WTC11 (cell line): ENCODE measurements at regions not wholly inside any gene's neighbourhood (a gene's known extent, or its start where the extent isn't known, plus 50 kb on each side); places are given as distances from the start of the nearest gene placed in this dataset.

Experiments
- ATAC-seq: fragments of 200-7000 bp; cut with Tn5 transposase; 2 replicates; pipeline ENCODE4 v1.10.0; 2021; ENCODE audit warnings: mild to moderate bottlenecking, moderate library complexity
- CTCF ChIA-PET: fragments of 300-600 bp; sonication (Branson Sonifier 250); formaldehyde crosslinking; loops from one replicate; lab custom pipeline; 2021; ENCODE audit warnings: antibody characterized with exemption; lab: Charles Lee
- POLR2A ChIA-PET: fragments of 350-600 bp; sonication (Branson Sonifier 250); formaldehyde crosslinking; loops from one replicate; lab custom pipeline; 2021; ENCODE audit warnings: antibody characterized with exemption; lab: Charles Lee
- DNase-seq: peaks from one replicate; pipeline ENCODE4 v3.0.0; 2021; ENCODE audit warnings: low spot score
- H3K27ac Mint-ChIP-seq: 2 replicates; pipeline ENCODE4 v1.8.0; 2021; ENCODE audit warnings: mixed read lengths
- H3K27me3 Mint-ChIP-seq: 2 replicates; pipeline ENCODE4 v1.8.0; 2021; ENCODE audit warnings: low read depth, mild to moderate bottlenecking, moderate library complexity, mixed read lengths
- H3K36me3 Mint-ChIP-seq: 2 replicates; pipeline ENCODE4 v1.8.0; 2021; ENCODE audit warnings: mixed read lengths
- H3K4me1 Mint-ChIP-seq: 2 replicates; pipeline ENCODE4 v1.8.0; 2022; ENCODE audit warnings: mixed read lengths
- H3K4me3 Mint-ChIP-seq: 2 replicates; pipeline ENCODE4 v1.8.0; 2021; ENCODE audit warnings: mild to moderate bottlenecking, moderate library complexity, mixed read lengths
- H3K9me3 Mint-ChIP-seq: 2 replicates; pipeline ENCODE4 v1.8.0; 2021; ENCODE audit warnings: mixed read lengths
- ARID4B ChIP-seq: sonication (generic); formaldehyde crosslinking; IDR thresholded peaks from 2 replicates; pipeline ENCODE4 v1.8.0; 2023; ENCODE audit warnings: missing genetic modification reagents, mild to moderate bottlenecking, borderline replicate concordance
- ATF6 ChIP-seq: sonication (generic); formaldehyde crosslinking; IDR thresholded peaks from 2 replicates; pipeline ENCODE4 v1.8.1; 2023; ENCODE audit warnings: mild to moderate bottlenecking, missing genetic modification reagents
- CBFB ChIP-seq: sonication (generic); formaldehyde crosslinking; IDR thresholded peaks from 2 replicates; pipeline ENCODE4 v1.8.1; 2022; ENCODE audit warnings: mild to moderate bottlenecking, low read depth, missing genetic modification reagents
- CREM ChIP-seq: sonication (generic); formaldehyde crosslinking; IDR thresholded peaks from 2 replicates; pipeline ENCODE4 v1.8.1; 2022; ENCODE audit warnings: mild to moderate bottlenecking, missing genetic modification reagents, moderate library complexity
- E2F4 ChIP-seq: sonication (generic); formaldehyde crosslinking; IDR thresholded peaks from 2 replicates; pipeline ENCODE4 v1.8.1; 2022; ENCODE audit warnings: low read depth, mild to moderate bottlenecking, moderate library complexity, missing genetic modification reagents, borderline replicate concordance
- ESRRA ChIP-seq: sonication (generic); formaldehyde crosslinking; IDR thresholded peaks from 2 replicates; pipeline ENCODE4 v1.8.1; 2022; ENCODE audit warnings: mild to moderate bottlenecking, missing genetic modification reagents, borderline replicate concordance
- FOXJ3 ChIP-seq: sonication (generic); formaldehyde crosslinking; IDR thresholded peaks from 2 replicates; pipeline ENCODE4 v1.9.0; 2021; ENCODE audit warnings: missing genetic modification reagents, mild to moderate bottlenecking, borderline replicate concordance
- GRHL2 ChIP-seq: fragments of 250-450 bp; sonication (Bioruptor Pico); IDR thresholded peaks from 2 replicates; pipeline ENCODE4 v1.8.0; 2022; ENCODE audit warnings: mild to moderate bottlenecking, moderate library complexity; ENCODE audit not compliant: insufficient replicate concordance, severe bottlenecking
- JAZF1 ChIP-seq: fragments of 250-450 bp; sonication (Bioruptor Pico); IDR thresholded peaks from 2 replicates; pipeline ENCODE4 v1.9.0; 2021; ENCODE audit warnings: moderate library complexity, mild to moderate bottlenecking, inconsistent platforms
- JUN ChIP-seq: sonication (generic); formaldehyde crosslinking; IDR thresholded peaks from 2 replicates; pipeline ENCODE4 v1.8.0; 2023; ENCODE audit warnings: mild to moderate bottlenecking, missing genetic modification reagents
- NR2C2 ChIP-seq: sonication (generic); formaldehyde crosslinking; IDR thresholded peaks from 2 replicates; pipeline ENCODE4 v1.8.0; 2022; ENCODE audit warnings: mild to moderate bottlenecking, missing genetic modification reagents
- NR3C1 ChIP-seq: sonication (generic); formaldehyde crosslinking; conservative IDR thresholded peaks from 2 replicates; pipeline ENCODE4 v1.8.1; 2023; ENCODE audit warnings: low read depth, mild to moderate bottlenecking, missing genetic modification reagents
- TP53 ChIP-seq: sonication (generic); formaldehyde crosslinking; IDR thresholded peaks from 2 replicates; pipeline ENCODE4 v1.8.1; 2023; ENCODE audit warnings: mild to moderate bottlenecking, missing genetic modification reagents
- TF ChIP-seq, protein P1 (sequence below): sonication (generic); formaldehyde crosslinking; IDR thresholded peaks from 2 replicates; pipeline ENCODE4 v1.8.1; 2023; ENCODE audit warnings: mild to moderate bottlenecking, moderate library complexity, missing genetic modification reagents
- TF ChIP-seq, protein P2 (sequence below): sonication (generic); formaldehyde crosslinking; IDR thresholded peaks from 2 replicates; pipeline ENCODE4 v1.8.0; 2022; ENCODE audit warnings: missing genetic modification reagents
- TF ChIP-seq, protein P3 (sequence below): sonication (generic); formaldehyde crosslinking; IDR thresholded peaks from 2 replicates; pipeline ENCODE4 v1.8.0; 2023; ENCODE audit warnings: mild to moderate bottlenecking, missing genetic modification reagents
- TF ChIP-seq, protein P4 (sequence below): fragments of 250-450 bp; sonication (Bioruptor Pico); IDR thresholded peaks from 2 replicates; pipeline ENCODE4 v2.1.2; 2022; ENCODE audit warnings: mild to moderate bottlenecking, moderate library complexity

- no peak for TF ChIP-seq ARID4B (CRISPR knock-in tag)
Observed at GRCh38 chr22:48834404-48834803, 993.3 kb downstream of the BRD1 start (continued).

- DNase-seq (no peak), ATAC-seq (no peak)
- CTCF ChIA-PET: no interaction called here
- POLR2A ChIA-PET: no interaction called here
- H3K4me1 Mint-ChIP-seq: no peaks in the 10 kb centered on the region
- no peak overlapping the region for H3K4me3 Mint-ChIP-seq
- H3K36me3 Mint-ChIP-seq: peaks cover 20% of the 10 kb centered on the region
- no peak overlapping the region for H3K27ac Mint-ChIP-seq
- no peaks in the 10 kb centered on the region; the same call in 1 of the 2 replicates for H3K27me3 Mint-ChIP-seq
- H3K9me3 Mint-ChIP-seq: peaks cover 42% of the 10 kb centered on the region
- no peak for TF ChIP-seq JAZF1 (CRISPR knock-in tag)
- TF ChIP-seq, protein P1, sequence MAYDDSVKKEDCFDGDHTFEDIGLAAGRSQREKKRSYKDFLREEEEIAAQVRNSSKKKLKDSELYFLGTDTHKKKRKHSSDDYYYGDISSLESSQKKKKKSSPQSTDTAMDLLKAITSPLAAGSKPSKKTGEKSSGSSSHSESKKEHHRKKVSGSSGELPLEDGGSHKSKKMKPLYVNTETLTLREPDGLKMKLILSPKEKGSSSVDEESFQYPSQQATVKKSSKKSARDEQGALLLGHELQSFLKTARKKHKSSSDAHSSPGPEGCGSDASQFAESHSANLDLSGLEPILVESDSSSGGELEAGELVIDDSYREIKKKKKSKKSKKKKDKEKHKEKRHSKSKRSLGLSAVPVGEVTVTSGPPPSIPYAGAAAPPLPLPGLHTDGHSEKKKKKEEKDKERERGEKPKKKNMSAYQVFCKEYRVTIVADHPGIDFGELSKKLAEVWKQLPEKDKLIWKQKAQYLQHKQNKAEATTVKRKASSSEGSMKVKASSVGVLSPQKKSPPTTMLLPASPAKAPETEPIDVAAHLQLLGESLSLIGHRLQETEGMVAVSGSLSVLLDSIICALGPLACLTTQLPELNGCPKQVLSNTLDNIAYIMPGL (CRISPR knock-in tag): no peak
- TF ChIP-seq, protein P2, sequence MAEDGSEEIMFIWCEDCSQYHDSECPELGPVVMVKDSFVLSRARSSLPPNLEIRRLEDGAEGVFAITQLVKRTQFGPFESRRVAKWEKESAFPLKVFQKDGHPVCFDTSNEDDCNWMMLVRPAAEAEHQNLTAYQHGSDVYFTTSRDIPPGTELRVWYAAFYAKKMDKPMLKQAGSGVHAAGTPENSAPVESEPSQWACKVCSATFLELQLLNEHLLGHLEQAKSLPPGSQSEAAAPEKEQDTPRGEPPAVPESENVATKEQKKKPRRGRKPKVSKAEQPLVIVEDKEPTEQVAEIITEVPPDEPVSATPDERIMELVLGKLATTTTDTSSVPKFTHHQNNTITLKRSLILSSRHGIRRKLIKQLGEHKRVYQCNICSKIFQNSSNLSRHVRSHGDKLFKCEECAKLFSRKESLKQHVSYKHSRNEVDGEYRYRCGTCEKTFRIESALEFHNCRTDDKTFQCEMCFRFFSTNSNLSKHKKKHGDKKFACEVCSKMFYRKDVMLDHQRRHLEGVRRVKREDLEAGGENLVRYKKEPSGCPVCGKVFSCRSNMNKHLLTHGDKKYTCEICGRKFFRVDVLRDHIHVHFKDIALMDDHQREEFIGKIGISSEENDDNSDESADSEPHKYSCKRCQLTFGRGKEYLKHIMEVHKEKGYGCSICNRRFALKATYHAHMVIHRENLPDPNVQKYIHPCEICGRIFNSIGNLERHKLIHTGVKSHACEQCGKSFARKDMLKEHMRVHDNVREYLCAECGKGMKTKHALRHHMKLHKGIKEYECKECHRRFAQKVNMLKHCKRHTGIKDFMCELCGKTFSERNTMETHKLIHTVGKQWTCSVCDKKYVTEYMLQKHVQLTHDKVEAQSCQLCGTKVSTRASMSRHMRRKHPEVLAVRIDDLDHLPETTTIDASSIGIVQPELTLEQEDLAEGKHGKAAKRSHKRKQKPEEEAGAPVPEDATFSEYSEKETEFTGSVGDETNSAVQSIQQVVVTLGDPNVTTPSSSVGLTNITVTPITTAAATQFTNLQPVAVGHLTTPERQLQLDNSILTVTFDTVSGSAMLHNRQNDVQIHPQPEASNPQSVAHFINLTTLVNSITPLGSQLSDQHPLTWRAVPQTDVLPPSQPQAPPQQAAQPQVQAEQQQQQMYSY (CRISPR knock-in tag): no peak
- TF ChIP-seq CBFB: no peak
- no peak for TF ChIP-seq NR3C1 (CRISPR knock-in tag)
- no peak for TF ChIP-seq NR2C2
- TF ChIP-seq FOXJ3 (CRISPR knock-in tag): no peak
- TF ChIP-seq JUN (CRISPR knock-in tag): no peak
- no peak for TF ChIP-seq CREM (CRISPR knock-in tag)
- TF ChIP-seq ATF6 (CRISPR knock-in tag): no peak
- TF ChIP-seq GRHL2 (CRISPR knock-in tag): no peak
- TF ChIP-seq, protein P3, sequence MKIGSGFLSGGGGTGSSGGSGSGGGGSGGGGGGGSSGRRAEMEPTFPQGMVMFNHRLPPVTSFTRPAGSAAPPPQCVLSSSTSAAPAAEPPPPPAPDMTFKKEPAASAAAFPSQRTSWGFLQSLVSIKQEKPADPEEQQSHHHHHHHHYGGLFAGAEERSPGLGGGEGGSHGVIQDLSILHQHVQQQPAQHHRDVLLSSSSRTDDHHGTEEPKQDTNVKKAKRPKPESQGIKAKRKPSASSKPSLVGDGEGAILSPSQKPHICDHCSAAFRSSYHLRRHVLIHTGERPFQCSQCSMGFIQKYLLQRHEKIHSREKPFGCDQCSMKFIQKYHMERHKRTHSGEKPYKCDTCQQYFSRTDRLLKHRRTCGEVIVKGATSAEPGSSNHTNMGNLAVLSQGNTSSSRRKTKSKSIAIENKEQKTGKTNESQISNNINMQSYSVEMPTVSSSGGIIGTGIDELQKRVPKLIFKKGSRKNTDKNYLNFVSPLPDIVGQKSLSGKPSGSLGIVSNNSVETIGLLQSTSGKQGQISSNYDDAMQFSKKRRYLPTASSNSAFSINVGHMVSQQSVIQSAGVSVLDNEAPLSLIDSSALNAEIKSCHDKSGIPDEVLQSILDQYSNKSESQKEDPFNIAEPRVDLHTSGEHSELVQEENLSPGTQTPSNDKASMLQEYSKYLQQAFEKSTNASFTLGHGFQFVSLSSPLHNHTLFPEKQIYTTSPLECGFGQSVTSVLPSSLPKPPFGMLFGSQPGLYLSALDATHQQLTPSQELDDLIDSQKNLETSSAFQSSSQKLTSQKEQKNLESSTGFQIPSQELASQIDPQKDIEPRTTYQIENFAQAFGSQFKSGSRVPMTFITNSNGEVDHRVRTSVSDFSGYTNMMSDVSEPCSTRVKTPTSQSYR (CRISPR knock-in tag): no peak
- no peak for TF ChIP-seq E2F4
- TF ChIP-seq ESRRA (CRISPR knock-in tag): no peak
- TF ChIP-seq TP53 (CRISPR knock-in tag): no peak
- TF ChIP-seq, protein P4, sequence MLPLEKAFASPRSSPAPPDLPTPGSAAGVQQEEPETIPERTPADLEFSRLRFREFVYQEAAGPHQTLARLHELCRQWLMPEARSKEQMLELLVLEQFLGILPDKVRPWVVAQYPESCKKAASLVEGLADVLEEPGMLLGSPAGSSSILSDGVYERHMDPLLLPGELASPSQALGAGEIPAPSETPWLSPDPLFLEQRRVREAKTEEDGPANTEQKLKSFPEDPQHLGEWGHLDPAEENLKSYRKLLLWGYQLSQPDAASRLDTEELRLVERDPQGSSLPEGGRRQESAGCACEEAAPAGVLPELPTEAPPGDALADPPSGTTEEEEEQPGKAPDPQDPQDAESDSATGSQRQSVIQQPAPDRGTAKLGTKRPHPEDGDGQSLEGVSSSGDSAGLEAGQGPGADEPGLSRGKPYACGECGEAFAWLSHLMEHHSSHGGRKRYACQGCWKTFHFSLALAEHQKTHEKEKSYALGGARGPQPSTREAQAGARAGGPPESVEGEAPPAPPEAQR (CRISPR knock-in tag): no peak
Observed at GRCh38 chr22:48832592-48832991, 995.1 kb downstream of the BRD1 start.
